GM12892 (cell line): ENCODE measurements at regions not wholly inside any gene's neighbourhood (a gene's known extent, or its start where the extent isn't known, plus 50 kb on each side); places are given as distances from the start of the nearest gene placed in this dataset.

Source experiments
- POLR2A ChIP-seq: IDR thresholded peaks from 2 replicates; pipeline ENCODE4 v1.6.1; 2011; ENCODE audit warnings: low read depth, low read length, control low read depth
- POLR2AphosphoS5 ChIP-seq: IDR thresholded peaks from 2 replicates; pipeline ENCODE4 v1.6.1; 2011; ENCODE audit warnings: low read depth, low read length, control low read depth
- TAF1 ChIP-seq: IDR thresholded peaks from 2 replicates; pipeline ENCODE4 v1.6.1; 2011; ENCODE audit warnings: low read depth, mild to moderate bottlenecking, control low read depth, low read length, borderline replicate concordance

DNA sequence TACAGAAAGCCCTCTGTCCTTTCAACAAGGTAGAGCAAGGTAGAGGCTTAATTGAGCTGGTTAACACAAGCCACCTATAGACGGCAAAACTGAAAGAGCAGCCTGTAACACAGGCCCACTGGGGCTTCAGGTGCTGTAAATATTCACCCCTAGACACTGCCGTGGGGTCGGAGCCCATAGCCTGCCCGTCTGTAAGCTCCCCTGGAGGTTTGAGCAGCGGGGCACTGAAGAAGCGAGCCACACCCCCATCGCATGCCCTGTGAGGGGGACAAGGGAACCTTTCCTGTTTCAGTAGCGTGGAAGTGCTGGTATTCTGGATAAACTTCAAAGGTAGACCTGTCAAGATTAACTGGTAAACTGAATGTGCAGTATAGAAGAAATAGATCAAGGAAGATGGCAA lies 160.4 kb downstream of the TPBG start:
- TF ChIP-seq POLR2A, result no peak
- no peak for TF ChIP-seq POLR2AphosphoS5
- TF ChIP-seq TAF1, result no peak
